Erythroblast (primary cell): ENCODE measurements at regions not wholly inside any gene's neighbourhood (a gene's known extent, or its start where the extent isn't known, plus 50 kb on each side); places are given as distances from the start of the nearest gene placed in this dataset.
"Not testable (repeated sequence)": the region's sequence is repeated elsewhere in the genome, so short reads cannot be mapped to it uniquely, and the experiment has no call there.

ENCODE experiments used
- DNase-seq, 2 experiments: peaks; one replicate each; lab custom pipeline; 2025; lab: John Stamatoyannopoulos, UW
- GATA1 ChIP-seq: IDR thresholded peaks from 2 replicates; pipeline ENCODE4 v1.6.1; 2011; ENCODE audit warnings: low read depth, mild to moderate bottlenecking, control low read depth, low read length, moderate library complexity
- POLR2A ChIP-seq: IDR thresholded peaks from 2 replicates; pipeline ENCODE4 v1.6.1; 2011; ENCODE audit warnings: mild to moderate bottlenecking, low read length

DNA sequence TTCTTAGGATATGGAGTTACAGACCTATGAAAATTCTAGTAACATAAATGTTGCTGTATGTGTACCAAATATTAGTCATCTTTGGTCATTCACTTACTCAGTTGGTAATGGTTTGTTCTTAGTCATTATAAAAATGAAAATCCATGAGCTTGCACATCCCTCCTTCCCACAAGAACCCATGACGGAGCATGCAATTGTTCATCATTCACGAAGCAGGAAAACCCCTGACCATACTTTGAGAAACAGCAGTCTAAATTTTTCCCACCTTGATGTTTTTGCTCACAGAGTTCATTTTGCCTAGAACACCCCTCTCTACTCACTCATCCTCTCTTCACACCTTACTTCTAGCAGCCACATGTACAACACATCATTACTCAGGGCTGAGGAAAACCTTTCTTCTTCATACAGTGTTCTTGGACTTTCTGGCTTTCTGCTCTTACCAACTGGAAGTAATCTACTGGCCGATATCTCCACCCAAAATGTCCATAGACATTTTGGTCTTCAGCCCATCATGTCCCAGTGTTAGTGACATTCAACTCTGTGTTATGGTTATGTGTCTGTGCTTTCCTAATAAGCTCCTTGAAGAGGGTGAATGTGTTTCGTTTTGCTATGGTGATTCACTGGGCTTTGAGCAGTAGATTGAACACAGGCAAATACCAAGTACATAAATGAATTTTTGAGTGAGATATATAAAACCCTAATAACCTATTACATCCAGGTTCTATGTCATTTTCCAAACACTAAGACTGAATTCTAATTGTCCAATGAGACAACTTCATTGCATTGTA lies 189.9 kb downstream of the ZC3H11B start:
- TF ChIP-seq GATA1 = no peak
- TF ChIP-seq POLR2A = no peak
- DNase-seq = no peak

DNA sequence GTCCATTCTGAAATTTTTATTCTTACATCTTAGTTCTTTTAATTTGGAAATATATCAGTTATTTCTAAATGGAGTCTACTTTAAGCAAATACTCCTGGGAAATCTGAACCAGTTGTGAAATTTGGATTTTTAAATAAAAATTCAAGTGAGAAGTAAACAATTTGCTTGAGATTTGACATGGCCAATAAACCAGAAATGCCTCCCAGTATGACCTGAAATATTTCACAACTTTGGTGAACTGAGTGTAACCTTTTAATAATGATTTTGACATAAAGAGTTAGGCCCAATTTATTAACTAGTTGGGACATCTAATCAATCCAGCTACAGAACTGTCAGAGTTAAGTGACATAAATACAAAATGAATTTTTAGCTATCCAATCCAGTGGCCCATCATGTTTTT lies 192.0 kb downstream of the ZC3H11B start:
- DNase-seq = no peak
- TF ChIP-seq GATA1 (no peak), POLR2A (no peak)

DNA sequence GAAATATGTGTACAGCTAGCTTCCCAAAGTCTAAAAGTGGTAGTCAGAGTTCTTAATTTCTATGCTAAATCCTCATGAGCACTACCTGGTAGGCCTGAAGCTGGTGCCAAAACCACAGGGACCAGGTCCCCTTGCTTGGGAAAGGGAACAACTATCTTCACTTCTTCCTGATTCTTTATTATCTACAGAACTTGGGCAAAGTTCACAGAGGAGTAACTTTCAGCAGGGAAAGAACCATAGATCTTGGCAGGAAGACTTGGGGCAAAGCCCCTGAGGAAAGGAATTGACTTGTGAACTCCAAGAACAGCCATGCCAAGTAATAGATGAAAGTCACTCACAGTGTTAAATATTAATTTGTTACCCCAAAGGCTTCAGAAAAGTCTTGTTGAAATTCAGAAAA lies 193.0 kb downstream of the ZC3H11B start:
- no peak for TF ChIP-seq POLR2A
- TF ChIP-seq GATA1 = no peak
- DNase-seq = no peak

DNA sequence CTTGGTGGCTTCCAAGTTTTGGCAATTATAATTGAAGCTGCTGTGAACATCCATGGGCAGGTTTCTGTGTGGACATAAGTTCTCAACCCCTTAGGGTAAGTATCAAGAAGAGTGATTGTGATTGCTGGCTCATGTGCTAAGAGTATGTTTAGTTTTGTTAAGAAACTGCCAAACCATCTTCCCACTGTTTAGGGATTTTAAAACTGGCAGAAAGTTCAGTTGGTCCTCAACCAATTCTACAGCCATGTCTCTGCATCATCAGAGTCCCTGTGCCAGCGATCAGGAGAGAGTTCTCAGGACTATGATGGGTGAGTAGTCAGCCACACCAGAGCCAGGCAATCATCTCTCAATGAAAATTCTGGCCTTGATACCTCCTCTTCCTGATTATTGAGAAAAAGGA lies 193.8 kb downstream of the ZC3H11B start:
- TF ChIP-seq POLR2A = no peak
- TF ChIP-seq GATA1 = no peak
- no peak for DNase-seq

DNA sequence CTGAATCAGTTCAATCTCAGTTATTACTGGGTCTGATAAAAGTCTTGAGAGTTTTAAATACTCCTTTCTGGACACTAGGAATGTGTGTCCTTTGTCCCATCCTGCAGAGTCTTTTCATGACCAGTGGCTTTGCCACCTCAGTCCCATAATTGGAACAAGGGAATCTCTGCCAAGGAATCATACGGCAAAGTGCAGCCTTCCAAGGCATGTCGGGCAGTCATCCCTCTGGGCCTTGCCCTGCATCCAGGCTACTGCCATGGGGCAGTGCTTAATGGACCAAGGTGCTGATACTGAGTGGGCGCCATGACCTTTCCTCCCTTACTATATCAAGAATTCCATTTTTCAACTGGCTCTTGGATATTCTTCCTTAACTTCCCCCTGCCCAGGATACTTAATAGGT lies 195.3 kb downstream of the ZC3H11B start:
- no peak for DNase-seq
- no peak for TF ChIP-seq POLR2A

DNA sequence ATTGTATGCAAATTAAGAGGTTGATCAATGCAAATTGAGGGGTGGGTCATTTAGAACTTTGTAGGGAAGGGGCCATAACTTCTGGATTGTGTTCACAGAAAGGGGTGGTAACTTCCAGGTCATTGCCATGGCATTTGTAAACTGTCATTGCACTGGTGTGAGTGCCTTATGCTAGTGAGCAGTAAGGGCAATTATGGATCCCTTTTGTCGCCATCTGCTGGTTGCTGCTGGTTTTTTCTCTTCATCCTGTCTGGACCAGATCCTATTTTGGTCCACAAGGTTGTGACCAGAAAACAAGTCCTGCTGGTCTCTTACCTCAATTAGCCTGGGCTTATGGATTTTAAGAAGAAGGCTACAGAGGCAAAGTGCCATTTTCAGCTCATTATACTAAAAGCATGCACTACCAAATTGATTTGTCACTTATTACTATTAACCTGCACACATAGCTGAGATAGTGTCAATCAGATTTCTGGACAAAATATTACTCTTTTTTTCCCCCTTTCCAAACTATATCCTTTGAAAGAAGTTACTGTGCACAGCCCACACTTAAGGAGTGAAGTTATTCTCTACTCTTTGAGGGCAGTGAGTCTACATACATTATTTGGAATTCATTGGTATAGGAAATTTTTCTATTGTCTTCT lies 196.2 kb downstream of the ZC3H11B start:
- DNase-seq = peak; percentile 44 to 70
- TF ChIP-seq GATA1 (no peak), POLR2A (no peak)

DNA sequence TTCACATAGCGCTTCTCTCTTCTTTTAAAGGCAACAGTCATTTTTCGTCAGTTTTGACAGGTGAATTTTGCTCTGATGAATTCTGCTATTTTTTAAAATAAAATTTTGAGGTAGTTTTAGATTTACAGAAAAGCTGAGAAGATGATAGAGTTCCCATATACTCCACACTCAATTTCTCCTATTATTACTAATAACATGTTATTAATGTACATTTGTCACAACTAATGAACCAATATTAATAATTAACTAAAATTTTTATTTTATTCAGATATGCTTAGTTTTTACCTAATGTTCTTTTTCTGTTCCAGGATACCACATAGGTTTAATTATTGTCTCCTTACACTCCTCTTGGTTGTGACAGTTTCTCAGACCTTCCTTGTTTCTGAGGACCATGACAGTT lies 197.0 kb downstream of the ZC3H11B start:
- TF ChIP-seq POLR2A (no peak), GATA1 (no peak)
- DNase-seq = no peak

DNA sequence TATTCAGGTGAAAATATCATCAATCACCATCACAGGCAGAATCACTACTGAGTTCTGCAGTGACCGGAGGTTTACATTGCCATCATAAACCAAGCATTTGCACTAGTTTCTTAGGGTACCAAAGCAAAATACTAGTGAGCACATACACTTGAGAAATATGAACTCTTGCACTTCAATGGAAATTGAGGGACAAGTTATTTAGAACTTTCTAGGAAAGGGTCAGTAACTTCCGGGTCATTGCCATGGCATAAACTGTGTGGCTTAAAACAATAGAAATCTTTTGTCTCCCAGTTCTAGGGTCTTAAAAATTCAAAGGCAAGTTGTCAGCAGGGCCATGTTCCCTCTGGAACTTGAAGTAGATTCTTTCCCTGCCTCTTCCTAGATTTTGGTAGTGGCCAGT lies 197.5 kb downstream of the ZC3H11B start:
- no peak for DNase-seq
- no peak for TF ChIP-seq GATA1
- no peak for TF ChIP-seq POLR2A

DNA sequence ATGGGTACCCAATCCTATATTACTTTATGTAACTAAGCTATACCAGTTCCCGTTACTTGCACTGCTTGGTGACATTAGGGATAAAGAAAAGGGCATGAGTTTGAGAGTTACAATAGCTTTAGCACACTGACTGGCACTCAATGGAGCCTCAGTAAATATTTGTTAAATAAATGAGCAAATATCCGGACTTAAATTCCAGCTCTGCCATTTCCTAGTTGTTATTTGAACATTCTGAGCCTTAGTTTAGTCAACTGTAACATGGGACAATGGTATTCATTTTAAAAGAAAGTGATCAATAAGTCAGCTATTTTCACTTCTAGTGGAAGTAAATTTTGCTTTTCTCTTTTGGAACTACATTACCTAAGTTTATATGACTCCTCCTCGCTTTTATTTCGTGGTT lies 198.7 kb downstream of the ZC3H11B start:
- TF ChIP-seq GATA1 = no peak
- no peak for DNase-seq

DNA sequence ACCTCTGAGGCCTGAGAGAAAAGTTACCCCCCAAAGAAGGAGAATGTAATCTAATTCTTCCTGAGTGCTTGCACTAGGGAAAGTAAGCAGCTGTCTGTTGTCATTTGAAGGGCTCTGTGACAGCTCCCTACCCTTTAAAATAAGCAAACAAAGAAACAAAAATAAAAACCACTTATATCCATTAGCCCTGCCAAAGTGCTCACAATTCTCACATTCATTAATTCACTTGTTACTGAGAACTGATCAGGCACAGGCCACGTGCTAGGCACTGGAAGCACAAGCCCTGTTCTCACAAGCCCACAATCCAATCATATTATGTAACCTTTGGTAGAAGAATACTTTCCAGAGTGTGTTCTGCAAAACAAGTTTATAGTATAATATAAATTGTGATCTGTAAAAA lies 199.4 kb downstream of the ZC3H11B start:
- no peak for DNase-seq
- TF ChIP-seq GATA1 (no peak), POLR2A (no peak)

DNA sequence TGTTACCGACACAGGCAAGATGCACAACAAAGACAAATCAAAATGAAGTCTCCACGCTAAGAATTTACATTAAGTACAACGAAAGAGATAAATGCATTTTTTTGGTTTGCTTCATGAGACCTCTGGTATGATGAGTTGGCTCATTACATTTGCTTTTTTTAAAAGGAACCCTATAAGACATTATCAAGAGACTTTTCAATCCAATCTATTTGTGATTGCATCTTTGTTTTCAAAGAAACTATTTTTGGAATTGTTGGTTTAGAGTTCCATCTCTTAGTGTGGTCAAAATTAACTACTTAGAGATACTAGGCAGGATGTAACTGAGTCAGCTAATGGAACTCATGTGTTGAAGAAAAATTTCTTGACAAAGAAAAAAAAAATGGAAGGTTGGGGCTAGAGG lies 200.1 kb downstream of the ZC3H11B start:
- DNase-seq = no peak
- TF ChIP-seq POLR2A = no peak
- no peak for TF ChIP-seq GATA1

DNA sequence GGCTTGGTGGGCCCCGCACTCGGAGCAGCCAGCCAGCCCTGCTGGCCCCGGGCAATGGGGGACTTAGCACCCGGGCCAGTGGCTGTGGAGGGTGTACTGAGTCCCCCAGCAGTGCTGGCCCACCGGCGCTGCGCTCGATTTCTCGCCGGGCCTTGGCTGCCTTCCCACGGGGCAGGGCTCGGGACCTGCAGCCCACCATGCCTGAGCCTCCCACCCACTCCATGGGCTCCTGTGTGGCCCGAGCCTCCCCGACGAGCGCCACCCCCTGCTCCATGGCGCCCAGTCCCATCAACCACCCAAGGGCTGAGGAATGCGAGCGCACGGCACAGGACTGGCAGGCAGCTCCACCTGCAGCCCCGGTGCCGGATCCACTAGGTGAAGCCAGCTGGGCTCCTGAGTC lies 202.2 kb downstream of the ZC3H11B start:
- not testable (repeated sequence) for DNase-seq

DNA sequence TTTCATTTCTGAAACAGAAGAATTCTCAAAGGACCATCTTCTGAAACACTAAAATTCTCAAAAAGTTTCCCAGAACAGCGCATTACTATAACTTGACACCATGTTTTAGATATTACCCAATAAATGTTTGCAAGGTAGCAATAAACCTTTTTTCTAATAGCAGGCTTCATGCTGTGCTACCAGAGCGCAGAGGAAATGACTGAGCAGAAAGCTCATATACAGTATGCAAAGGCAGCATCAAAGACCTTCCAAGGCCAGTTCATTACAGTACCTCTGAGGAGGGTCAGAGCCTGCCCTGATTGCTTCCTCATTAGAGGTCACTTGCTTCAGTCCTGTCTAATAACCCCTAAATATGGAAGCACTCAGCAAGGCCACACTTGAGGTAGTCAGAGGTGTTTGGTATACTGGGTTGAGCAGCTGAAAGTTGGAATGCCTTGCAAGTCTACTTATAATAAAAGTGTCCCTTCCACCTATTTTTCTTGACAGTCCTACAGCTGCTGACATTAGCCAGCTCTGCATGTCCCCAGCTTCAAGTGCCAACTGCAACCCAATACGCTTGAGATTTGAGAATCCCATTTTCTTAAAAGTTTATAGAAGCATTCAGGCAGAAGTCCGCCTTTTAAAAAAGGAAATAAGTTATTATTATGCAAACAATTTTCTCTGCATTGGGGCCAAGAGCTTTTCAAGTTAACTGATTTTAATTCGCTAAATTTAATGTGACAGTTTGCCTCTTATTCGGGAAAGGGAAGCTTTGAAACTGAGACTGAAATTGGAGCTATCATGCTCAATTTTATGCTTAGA lies 207.2 kb downstream of the ZC3H11B start:
- DNase-seq = no peak
- TF ChIP-seq GATA1 (no peak), POLR2A (no peak)

DNA sequence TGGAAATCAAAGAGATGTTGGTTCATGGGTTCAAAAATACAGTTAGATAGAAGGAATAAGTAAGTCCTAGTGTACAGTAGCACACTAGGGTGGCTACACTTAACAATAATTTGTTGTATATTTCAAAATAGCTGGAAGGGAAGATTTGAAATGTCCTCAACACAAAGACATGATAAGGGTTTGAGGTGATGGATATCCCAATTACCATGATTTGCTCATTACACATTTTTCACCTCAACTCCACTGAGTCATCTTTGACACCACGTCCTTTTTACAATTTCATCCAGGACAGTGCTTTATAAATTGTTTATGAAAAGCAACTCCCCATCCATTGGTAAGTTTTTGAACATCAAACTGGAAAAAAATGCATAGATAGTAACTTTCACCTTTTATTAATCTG lies 208.3 kb downstream of the ZC3H11B start:
- TF ChIP-seq POLR2A (no peak), GATA1 (no peak)
- DNase-seq = no peak

DNA sequence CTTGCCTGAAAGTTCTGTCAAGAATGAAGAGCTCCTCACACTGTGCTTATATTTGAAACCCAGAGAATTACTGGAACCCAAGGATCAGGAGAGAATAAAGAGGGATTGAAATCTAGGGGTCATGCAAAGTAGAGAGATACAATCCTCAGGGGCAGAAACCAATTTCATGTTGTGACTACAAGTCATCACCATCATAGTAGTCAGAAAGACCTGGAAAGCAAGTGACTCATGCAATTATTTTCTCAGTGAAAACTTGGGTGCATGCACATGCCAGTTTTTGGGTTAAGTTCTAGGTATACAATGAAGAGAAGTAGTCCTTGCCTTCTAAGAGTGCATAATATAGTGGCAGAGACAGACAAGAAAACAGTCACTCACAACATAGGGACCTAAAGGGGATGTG lies 210.0 kb downstream of the ZC3H11B start:
- no peak for TF ChIP-seq GATA1
- DNase-seq = no peak
